ENCODE measurements at regions not wholly inside any gene's neighbourhood (a gene's known extent, or its start where the extent isn't known, plus 50 kb on each side); places are given as distances from the start of the nearest gene placed in this dataset.

DNA sequence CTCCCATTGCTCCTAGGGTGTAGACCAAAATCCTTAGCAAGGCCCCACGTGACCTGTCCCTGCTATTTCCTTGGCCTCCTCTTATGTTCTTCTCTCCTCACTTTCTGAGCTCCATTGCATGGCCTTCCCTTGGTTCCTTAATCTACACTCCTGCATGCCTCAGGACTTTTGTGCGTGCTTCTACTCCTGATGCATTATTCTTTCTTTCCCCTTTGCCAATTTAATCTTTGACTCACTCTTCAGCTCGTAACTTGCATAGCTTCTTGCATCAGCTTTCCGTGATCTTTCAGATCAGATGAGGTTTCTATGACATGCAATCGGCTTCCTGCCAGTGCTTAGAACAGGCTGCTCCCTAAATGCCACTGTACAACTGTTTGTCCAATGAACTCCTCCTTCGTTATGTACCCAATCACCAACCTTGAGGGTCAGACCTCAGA, 261.6 kb upstream of the CADM1 start:
- Mint-ChIP-seq H3K4me3 (no peak overlapping the region), H3K27me3 (peaks cover 17% of the 10 kb centered on the region), H3K27ac (ENCODE audit: low read depth) (no peak overlapping the region), H3K36me3 (ENCODE audit: insufficient read depth) (no peaks in the 10 kb centered on the region), H3K4me1 (no peaks in the 10 kb centered on the region), H3K9me3 (no peaks in the 10 kb centered on the region)
- DNase-seq (ENCODE audit: low spot score in 2 of 2) (no peak), ATAC-seq (replicated peaks; ENCODE audit: extremely low read depth, poor library complexity, severe bottlenecking) (no peak)

DNA sequence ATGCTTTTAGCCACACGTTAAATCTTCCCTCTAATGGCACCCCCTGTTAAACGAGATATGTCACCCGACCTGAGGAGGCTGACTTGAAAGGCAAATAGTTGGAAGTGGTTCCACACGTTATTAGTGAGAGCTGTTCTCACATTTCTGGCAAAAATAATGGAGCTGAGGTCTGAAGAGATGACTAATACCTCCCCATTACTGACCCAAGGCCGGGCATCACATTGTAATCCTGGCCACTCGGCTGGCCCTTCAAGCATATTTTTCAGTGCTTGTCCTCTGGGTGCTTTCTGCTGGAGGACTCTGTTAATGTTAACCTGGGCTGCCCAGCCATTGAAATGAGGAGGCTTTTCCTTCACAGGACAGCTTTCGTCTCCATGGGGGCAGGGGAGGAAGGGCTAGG, 260.0 kb upstream of the CADM1 start:
- Mint-ChIP-seq H3K9me3 (no peaks in the 10 kb centered on the region), H3K27me3 (peaks cover 25% of the 10 kb centered on the region), H3K4me3 (no peak overlapping the region), H3K36me3 (ENCODE audit: insufficient read depth) (no peaks in the 10 kb centered on the region), H3K27ac (ENCODE audit: low read depth) (no peak overlapping the region), H3K4me1 (no peaks in the 10 kb centered on the region)
- DNase-seq (ENCODE audit: low spot score in 2 of 2) (no peak), ATAC-seq (replicated peaks; ENCODE audit: extremely low read depth, poor library complexity, severe bottlenecking) (no peak)

DNA sequence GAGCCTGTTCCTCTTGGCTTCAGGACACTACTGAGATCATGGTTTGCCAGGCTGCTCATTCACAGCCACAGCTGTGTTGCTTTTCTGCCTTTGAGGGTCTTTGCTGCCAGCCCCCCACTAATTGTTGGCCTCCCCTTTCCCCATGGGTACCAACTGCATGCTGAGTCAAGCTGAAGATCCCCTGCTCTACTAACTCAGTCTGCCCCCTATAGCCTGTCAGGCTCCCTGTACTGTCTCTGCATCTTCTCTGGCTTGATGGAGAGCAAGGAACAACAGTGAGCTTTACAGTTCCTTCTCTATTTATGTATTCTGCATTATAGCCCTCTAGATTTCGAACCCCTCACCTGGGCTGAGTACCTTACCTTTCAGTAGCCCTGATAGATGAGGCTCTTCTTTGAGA, 257.6 kb upstream of the CADM1 start:
- ATAC-seq (replicated peaks; ENCODE audit: extremely low read depth, poor library complexity, severe bottlenecking) = no peak
- no peaks in the 10 kb centered on the region for H3K36me3 Mint-ChIP-seq (ENCODE audit: insufficient read depth)
- no peak overlapping the region for H3K4me3 Mint-ChIP-seq
- no peak overlapping the region for H3K27ac Mint-ChIP-seq (ENCODE audit: low read depth)
- H3K4me1 Mint-ChIP-seq = no peaks in the 10 kb centered on the region
- H3K9me3 Mint-ChIP-seq = no peaks in the 10 kb centered on the region
- DNase-seq (ENCODE audit: low spot score in 2 of 2) = no peak
- H3K27me3 Mint-ChIP-seq = peaks cover 49% of the 10 kb centered on the region

DNA sequence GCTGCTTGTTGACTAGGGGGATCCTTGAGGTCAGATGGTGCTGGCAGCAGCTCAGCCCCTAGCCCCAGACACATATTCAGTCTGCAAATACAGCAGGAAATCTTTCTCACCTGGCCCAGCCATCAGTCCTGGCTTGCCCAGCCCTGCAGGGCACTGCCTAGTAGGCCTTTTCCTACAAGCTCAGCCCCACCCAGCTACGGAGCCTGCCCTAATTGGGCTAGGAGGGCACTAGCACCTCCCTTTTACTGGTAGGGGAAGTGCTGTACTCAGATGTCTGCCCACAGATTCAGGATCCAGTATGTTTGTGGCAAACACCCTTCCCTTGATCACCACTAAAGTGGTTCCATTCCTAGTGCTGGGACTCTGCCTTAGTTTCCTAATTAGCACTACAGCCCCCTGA, 257.1 kb upstream of the CADM1 start:
- Mint-ChIP-seq H3K36me3 (ENCODE audit: insufficient read depth) (no peaks in the 10 kb centered on the region), H3K4me1 (no peaks in the 10 kb centered on the region), H3K27ac (ENCODE audit: low read depth) (no peak overlapping the region), H3K27me3 (peaks cover 54% of the 10 kb centered on the region), H3K9me3 (no peaks in the 10 kb centered on the region), H3K4me3 (no peak overlapping the region)
- DNase-seq (ENCODE audit: low spot score in 2 of 2) = no peak
- ATAC-seq (replicated peaks; ENCODE audit: extremely low read depth, poor library complexity, severe bottlenecking) = no peak

DNA sequence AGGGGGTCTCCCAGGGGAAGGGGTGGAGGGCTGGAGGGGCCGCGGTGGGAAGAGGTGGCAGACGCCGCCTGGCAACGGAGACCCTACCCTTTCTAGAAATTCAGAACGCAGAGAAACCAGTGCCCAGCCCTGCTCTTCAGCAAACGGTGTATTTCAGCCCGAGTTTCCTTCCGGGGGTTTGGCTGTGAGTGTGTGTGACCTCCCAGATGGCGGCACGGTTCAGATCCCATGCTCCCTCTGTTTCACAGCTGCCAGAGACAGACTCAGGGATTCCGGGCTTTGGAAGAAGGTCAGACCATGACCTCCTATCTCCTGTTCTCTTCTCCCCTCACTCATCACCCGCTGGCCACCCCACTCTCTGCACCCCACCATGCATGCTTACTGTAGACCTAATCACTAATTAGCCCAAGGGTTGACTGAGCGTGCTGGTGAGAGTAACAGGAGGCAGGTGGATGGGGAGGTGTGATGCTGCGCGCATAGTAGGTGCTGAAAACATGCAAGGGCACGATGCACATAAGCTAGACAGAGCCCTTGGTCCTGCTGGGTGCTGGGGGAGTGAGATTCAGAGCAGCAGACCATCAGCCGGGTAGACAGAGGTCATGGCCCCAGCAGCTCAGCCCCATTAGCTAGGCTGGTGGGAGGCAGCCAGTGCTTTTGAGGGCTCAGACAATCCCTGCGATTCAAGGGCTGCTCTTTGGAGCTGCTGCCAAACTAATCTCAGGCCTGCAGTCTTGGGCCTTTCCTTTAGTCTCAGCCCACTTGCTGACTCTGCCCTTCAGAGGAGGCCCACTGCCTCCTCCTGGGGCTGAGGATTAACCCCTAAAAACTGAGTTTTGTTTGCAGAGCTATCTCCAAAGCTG, 256.5 kb upstream of the CADM1 start:
- ATAC-seq (replicated peaks; ENCODE audit: extremely low read depth, poor library complexity, severe bottlenecking) (no peak), DNase-seq (ENCODE audit: low spot score in 2 of 2) (no peak)
- Mint-ChIP-seq H3K27ac (ENCODE audit: low read depth) (no peak overlapping the region), H3K36me3 (ENCODE audit: insufficient read depth) (no peaks in the 10 kb centered on the region), H3K4me1 (no peaks in the 10 kb centered on the region), H3K4me3 (no peak overlapping the region), H3K9me3 (no peaks in the 10 kb centered on the region), H3K27me3 (peaks cover 56% of the 10 kb centered on the region)

DNA sequence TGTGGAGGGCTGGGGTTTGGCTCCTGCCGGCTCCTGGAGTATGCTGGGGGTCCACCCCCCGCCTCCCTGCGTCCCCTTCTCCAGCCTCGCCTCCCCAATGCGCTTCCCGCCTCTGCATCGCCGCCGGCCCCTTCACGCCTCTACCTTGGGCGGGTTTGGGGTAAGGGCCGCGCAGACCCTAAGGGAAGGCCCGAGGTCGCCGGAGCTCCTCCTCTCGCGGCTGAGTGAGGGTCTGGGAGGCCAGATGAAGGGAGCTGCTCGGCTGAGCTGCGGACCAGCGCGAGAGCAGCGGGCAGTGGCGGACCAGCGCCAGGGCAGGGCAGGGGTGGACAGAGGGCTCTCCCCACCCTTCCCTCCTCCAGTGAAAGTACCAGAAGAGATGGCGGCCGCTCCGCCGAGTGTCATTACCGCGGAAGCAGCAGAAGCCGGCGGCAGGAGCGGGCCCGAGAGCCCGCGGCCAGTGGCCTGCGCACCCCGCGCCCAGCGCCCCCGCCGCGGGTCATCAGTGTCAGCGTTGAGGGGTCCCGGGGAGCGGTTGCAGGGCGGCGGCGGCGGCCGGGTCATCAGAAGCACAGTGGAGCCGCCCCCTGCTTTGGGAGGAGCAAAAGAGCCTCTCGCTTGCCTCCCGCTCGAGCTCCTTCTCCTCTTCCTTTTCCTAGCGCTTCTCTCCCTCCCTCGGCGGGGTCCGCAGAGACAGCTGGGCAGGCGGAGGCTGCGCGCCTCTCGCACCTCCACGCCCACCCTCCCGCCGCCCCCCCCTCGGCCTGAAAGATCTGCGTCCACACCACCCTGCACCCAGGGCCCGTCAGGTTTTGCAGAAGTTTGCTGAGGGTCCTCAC, 255.6 kb upstream of the CADM1 start:
- DNase-seq (ENCODE audit: low spot score in 2 of 2) (no peak), ATAC-seq (replicated peaks; ENCODE audit: extremely low read depth, poor library complexity, severe bottlenecking) (no peak)
- Mint-ChIP-seq H3K36me3 (ENCODE audit: insufficient read depth) (no peaks in the 10 kb centered on the region), H3K27me3 (peaks cover 56% of the 10 kb centered on the region), H3K4me1 (no peaks in the 10 kb centered on the region), H3K9me3 (no peaks in the 10 kb centered on the region), H3K27ac (ENCODE audit: low read depth) (no peak overlapping the region), H3K4me3 (no peak overlapping the region)

DNA sequence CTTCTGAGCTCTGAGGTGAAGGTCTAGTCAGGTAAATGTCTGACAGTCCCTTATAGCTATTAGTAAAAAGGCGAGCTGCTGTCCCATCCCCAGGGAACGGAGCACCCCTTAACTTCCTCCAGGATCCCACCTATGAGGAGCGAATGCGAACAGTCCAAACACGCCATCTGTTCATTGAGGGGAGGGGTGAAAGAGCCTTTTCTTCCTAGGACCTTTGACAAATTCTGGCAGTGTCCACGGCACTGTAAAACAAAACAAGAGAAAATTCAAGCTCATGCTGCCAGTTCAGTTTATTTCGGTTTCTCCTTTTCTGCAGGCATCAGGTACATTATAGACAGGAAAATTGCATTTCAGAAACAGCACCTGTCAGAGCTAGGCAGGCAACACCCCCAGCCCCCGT, 253.8 kb upstream of the CADM1 start:
- Mint-ChIP-seq H3K9me3 (no peaks in the 10 kb centered on the region), H3K27me3 (peaks cover 72% of the 10 kb centered on the region), H3K36me3 (ENCODE audit: insufficient read depth) (no peaks in the 10 kb centered on the region), H3K4me3 (no peak overlapping the region), H3K4me1 (no peaks in the 10 kb centered on the region), H3K27ac (ENCODE audit: low read depth) (no peak overlapping the region)
- no peak for ATAC-seq (replicated peaks; ENCODE audit: extremely low read depth, poor library complexity, severe bottlenecking)
- DNase-seq (ENCODE audit: low spot score in 2 of 2) = no peak

DNA sequence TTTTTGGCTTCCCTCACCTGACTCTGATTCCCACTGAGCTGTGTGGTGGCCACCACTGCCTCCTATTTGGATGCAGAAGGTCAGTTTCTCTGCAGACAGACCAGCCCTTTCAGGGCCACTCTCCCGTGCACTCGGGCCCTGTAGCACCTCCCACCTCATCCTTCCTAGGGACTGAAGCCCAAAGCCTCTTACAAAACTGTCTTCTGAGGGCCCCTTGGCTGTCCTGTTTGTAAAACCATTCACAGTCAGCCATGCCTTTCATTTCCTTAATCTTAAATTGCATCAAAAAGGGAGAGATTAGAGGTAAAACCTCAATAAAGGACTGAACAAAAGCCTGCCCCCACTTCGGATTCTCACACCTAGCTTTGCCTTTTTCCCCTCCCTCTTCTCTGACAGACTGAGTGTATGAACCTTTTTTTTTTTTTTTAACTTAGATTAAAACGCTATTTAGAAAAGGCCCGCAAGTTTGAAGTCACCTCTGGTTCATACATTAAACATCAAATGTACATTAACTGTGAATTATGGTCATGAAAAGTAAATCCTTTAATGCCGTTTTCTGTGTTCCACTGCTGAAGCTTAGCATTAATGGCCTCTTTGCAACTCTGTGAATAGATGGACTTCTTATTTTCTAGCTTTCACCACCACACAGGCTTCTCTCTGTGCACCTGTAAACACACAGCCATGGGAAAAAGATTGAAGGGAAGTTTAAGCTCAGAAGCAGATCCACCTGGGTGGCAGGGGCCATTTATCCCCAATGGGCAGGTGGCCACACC, 247.2 kb upstream of the CADM1 start:
- no peaks in the 10 kb centered on the region for H3K9me3 Mint-ChIP-seq
- no peak overlapping the region for H3K4me3 Mint-ChIP-seq
- H3K27me3 Mint-ChIP-seq = peaks cover 68% of the 10 kb centered on the region
- ATAC-seq (replicated peaks; ENCODE audit: extremely low read depth, poor library complexity, severe bottlenecking) (no peak), DNase-seq (ENCODE audit: low spot score in 2 of 2) (no peak)
- H3K27ac Mint-ChIP-seq (ENCODE audit: low read depth) = no peak overlapping the region
- H3K4me1 Mint-ChIP-seq = no peaks in the 10 kb centered on the region
- H3K36me3 Mint-ChIP-seq (ENCODE audit: insufficient read depth) = no peaks in the 10 kb centered on the region

DNA sequence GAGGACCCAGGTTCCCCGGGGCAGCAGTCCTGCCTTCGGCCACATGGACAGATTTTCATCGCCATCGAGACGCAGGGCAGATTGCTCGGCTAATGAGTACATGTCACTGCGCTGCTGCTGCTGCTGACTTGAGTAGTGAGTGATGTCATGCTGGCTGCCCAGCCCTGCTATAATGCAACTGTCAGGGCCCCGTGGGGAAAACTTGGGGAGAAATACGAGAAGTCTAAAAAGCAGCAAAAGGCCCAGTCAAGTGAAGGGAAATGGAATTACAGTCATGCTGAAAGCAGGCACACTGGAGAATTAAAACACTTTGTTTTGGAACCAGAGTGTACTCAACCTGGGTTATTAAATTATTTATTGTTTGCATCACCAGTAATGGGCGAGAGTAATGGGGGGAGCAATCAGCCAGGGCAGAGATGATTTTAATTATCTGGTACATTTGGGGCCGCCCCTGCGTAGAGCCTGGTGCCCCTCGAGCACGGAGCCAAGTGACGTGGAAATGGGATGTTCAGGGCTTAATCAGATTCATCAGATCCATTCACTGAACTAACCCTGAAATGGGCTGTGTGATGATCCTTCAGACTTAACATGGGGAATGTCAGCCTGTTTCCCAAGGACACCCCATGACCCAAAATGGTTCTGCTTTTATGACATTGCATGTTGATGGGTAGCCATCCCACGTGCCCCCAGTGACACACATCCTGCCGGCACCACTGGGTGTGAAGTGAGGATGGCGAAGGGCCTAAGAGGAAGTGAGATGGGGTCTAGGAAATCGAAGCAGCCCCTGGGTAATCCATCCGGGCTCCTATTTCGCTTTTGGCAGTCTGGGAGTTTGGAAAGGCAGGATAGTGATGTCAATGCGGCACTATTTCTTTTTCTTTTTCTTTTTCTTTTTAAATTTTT, 241.6 kb upstream of the CADM1 start:
- Mint-ChIP-seq H3K4me1 (no peaks in the 10 kb centered on the region), H3K27me3 (peaks cover 72% of the 10 kb centered on the region), H3K36me3 (ENCODE audit: insufficient read depth) (no peaks in the 10 kb centered on the region), H3K4me3 (no peak overlapping the region), H3K9me3 (no peaks in the 10 kb centered on the region), H3K27ac (ENCODE audit: low read depth) (no peak overlapping the region)
- ATAC-seq (replicated peaks; ENCODE audit: extremely low read depth, poor library complexity, severe bottlenecking) = no peak
- DNase-seq (ENCODE audit: low spot score in 2 of 2) = no peak

DNA sequence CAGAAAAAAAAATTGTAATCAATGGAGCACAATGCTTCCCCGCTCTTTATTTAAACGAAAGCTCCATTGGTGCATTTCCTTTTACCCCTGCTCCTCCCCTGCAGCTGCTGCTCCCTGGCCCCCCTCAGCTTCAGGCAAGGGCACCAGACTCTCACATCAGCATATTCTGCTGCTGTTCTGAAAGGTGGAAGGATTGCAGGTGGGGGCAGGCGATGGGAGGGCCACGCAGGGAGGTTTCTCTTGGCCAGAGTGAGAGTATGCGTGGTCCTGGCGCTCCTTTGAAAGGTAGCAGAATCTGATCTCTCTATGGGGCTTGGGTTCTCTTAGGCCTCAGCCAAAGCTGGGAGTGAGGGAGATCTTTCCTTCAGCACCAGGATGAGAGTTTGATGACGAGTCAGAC, 240.9 kb upstream of the CADM1 start:
- Mint-ChIP-seq H3K27ac (ENCODE audit: low read depth) (no peak overlapping the region), H3K27me3 (peaks cover 65% of the 10 kb centered on the region), H3K4me3 (no peak overlapping the region), H3K9me3 (no peaks in the 10 kb centered on the region), H3K4me1 (no peaks in the 10 kb centered on the region), H3K36me3 (ENCODE audit: insufficient read depth) (no peaks in the 10 kb centered on the region)
- ATAC-seq (replicated peaks; ENCODE audit: extremely low read depth, poor library complexity, severe bottlenecking) (no peak), DNase-seq (ENCODE audit: low spot score in 2 of 2) (no peak)

DNA sequence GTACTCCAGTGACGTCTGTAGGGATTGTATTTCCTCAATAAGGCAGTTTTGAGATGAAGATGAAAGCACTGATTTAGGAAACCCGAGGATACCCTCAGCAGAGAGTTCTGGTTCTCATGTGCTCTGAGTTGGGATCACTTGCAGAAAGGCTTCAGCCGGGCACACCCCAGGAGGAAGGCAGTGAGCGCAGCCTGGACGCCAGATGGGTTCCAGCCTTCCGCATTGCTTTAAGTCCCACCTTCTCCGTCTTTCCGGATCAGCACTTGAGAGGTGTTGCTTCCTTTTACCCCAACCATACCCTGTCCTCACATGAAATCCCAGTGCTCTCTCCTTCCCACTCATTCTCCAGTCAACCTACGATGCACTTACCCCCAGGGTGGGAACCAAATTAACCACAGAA, 239.5 kb upstream of the CADM1 start:
- DNase-seq (ENCODE audit: low spot score in 2 of 2) (no peak), ATAC-seq (replicated peaks; ENCODE audit: extremely low read depth, poor library complexity, severe bottlenecking) (no peak)
- no peaks in the 10 kb centered on the region for H3K4me1 Mint-ChIP-seq
- no peaks in the 10 kb centered on the region for H3K9me3 Mint-ChIP-seq
- H3K4me3 Mint-ChIP-seq = no peak overlapping the region
- H3K27ac Mint-ChIP-seq (ENCODE audit: low read depth) = no peak overlapping the region
- H3K36me3 Mint-ChIP-seq (ENCODE audit: insufficient read depth) = no peaks in the 10 kb centered on the region
- peaks cover 51% of the 10 kb centered on the region for H3K27me3 Mint-ChIP-seq

Data from central memory CD8-positive, alpha-beta T cell (primary cell).